Fibroblast of lung (primary cell): ENCODE measurements at regions not wholly inside any gene's neighbourhood (a gene's known extent, or its start where the extent isn't known, plus 50 kb on each side); places are given as distances from the start of the nearest gene placed in this dataset.

Experiments
- DNase-seq, 2 donors: peaks; one replicate each; pipeline versions ENCODE4 v3.0.0 to v3.0.0-alpha.2; 2010; ENCODE audit warnings: low read depth in 2 of 2
- H2AFZ ChIP-seq: 2 replicates; pipeline ENCODE4 v1.5.1; 2012; ENCODE audit warnings: low read length, control low read depth, inconsistent platforms
- H3K27ac ChIP-seq: 2 replicates; pipeline ENCODE4 v1.5.1; 2011; ENCODE audit warnings: low read length, control low read depth; ENCODE audit not compliant: insufficient read depth
- H3K27me3 ChIP-seq: 2 replicates; pipeline ENCODE4 v1.5.1; 2011; ENCODE audit warnings: mild to moderate bottlenecking, low read length; ENCODE audit not compliant: control insufficient read depth, insufficient read depth
- H3K36me3 ChIP-seq: 2 replicates; pipeline ENCODE4 v1.5.1; 2011; ENCODE audit warnings: low read length; ENCODE audit not compliant: control insufficient read depth, insufficient read depth
- H3K4me1 ChIP-seq: 2 replicates; pipeline ENCODE4 v1.5.1; 2011; ENCODE audit warnings: low read length; ENCODE audit not compliant: control insufficient read depth, insufficient read depth; ENCODE audit errors: extremely low read depth
- H3K4me2 ChIP-seq: 2 replicates; pipeline ENCODE4 v1.5.1; 2011; ENCODE audit warnings: low read length, control low read depth; ENCODE audit not compliant: insufficient read depth; ENCODE audit errors: extremely low read depth
- H3K4me3 ChIP-seq, 4 experiments: fragments of 200-600 bp in 1 of 4; sonication (generic) in 1 of 4; replicated peaks in 1 of 4; 2 replicates each; pipeline ENCODE4 v1.5.1; 2011 to 2016; ENCODE audit warnings: low read length in 4 of 4, low read depth in 3 of 4, mild to moderate bottlenecking in 3 of 4, control low read depth in 2 of 4, inconsistent platforms in 1 of 4, mixed read lengths in 1 of 4; ENCODE audit not compliant: insufficient read depth in 1 of 4; ENCODE audit errors: control extremely low read depth in 1 of 4
- H3K79me2 ChIP-seq: 2 replicates; pipeline ENCODE4 v1.5.1; 2012; ENCODE audit warnings: mild to moderate bottlenecking, low read length, inconsistent platforms; ENCODE audit not compliant: control insufficient read depth, insufficient read depth
- H3K9ac ChIP-seq: 2 replicates; pipeline ENCODE4 v1.5.1; 2011; ENCODE audit warnings: mild to moderate bottlenecking, low read length, control low read depth; ENCODE audit not compliant: insufficient read depth
- H3K9me3 ChIP-seq: 2 replicates; pipeline ENCODE4 v1.5.1; 2012; ENCODE audit warnings: low read depth, low read length; ENCODE audit not compliant: control insufficient read depth, insufficient read depth
- H4K20me1 ChIP-seq: 2 replicates; pipeline ENCODE4 v1.5.1; 2011; ENCODE audit warnings: low read length; ENCODE audit not compliant: control insufficient read depth, insufficient read depth; ENCODE audit errors: extremely low read depth
- CTCF ChIP-seq, 2 donors: IDR thresholded peaks in 1 of 2; conservative IDR thresholded peaks in 1 of 2; 1 replicate in 1 of 2; 2 replicates in 1 of 2; pipeline ENCODE4 v1.5.1; 2011 to 2012; ENCODE audit warnings: low read length in 2 of 2, control low read depth in 1 of 2, inconsistent platforms in 1 of 2, low read depth in 1 of 2, mild to moderate bottlenecking in 1 of 2
- EZH2 ChIP-seq: IDR thresholded peaks from 2 replicates; pipeline ENCODE4 v1.5.1; 2012; ENCODE audit warnings: low read length, control low read depth, mild to moderate bottlenecking; ENCODE audit errors: missing control alignments

- Histone ChIP-seq H3K9ac (no peak overlapping the region), H3K9me3 (no peaks in the 10 kb centered on the region), H3K79me2 (no peaks in the 10 kb centered on the region), H3K4me2 (no peak overlapping the region), H4K20me1 (no peaks in the 10 kb centered on the region), H3K4me3 (no peak overlapping the region), H3K36me3 (no peaks in the 10 kb centered on the region), H2AFZ (no peak overlapping the region), H3K27me3 (no peaks in the 10 kb centered on the region), H3K27ac (no peak overlapping the region), H3K4me1 (peaks cover 8% of the 10 kb centered on the region)
- no peak for DNase-seq
- TF ChIP-seq CTCF (conservative IDR thresholded peaks at IDR 0.05 in 1 of 2, IDR thresholded peaks at IDR 0.05 in 1 of 2; ENCODE audit: low read depth in 1 of 2, low read length in 2 of 2) = no peak
- TF ChIP-seq EZH2 = no peak
Observed at GRCh38 chr3:171977441-171977840, 61.9 kb upstream of the FNDC3B start.

GRCh38 chr3:171977860-171978259 lies 61.5 kb upstream of the FNDC3B start:
- no peaks in the 10 kb centered on the region for H3K79me2 ChIP-seq
- H4K20me1 ChIP-seq = no peaks in the 10 kb centered on the region
- no peak overlapping the region for H2AFZ ChIP-seq
- H3K27ac ChIP-seq = no peak overlapping the region
- no peak overlapping the region for H3K4me2 ChIP-seq
- no peak for TF ChIP-seq EZH2
- TF ChIP-seq CTCF (conservative IDR thresholded peaks at IDR 0.05 in 1 of 2, IDR thresholded peaks at IDR 0.05 in 1 of 2; ENCODE audit: low read depth in 1 of 2, low read length in 2 of 2) = no peak
- no peaks in the 10 kb centered on the region for H3K36me3 ChIP-seq
- peaks cover 8% of the 10 kb centered on the region for H3K4me1 ChIP-seq
- no peaks in the 10 kb centered on the region for H3K27me3 ChIP-seq
- no peaks in the 10 kb centered on the region for H3K9me3 ChIP-seq
- DNase-seq = no peak
- H3K9ac ChIP-seq = no peak overlapping the region
- no peak overlapping the region for H3K4me3 ChIP-seq

- no peaks in the 10 kb centered on the region for H3K79me2 ChIP-seq
- H3K4me2 ChIP-seq = no peak overlapping the region
- H4K20me1 ChIP-seq = no peaks in the 10 kb centered on the region
- no peak for DNase-seq
- no peak overlapping the region for H3K27ac ChIP-seq
- H3K36me3 ChIP-seq = no peaks in the 10 kb centered on the region
- TF ChIP-seq CTCF (conservative IDR thresholded peaks at IDR 0.05 in 1 of 2, IDR thresholded peaks at IDR 0.05 in 1 of 2; ENCODE audit: low read depth in 1 of 2, low read length in 2 of 2) (no peak), EZH2 (no peak)
- no peak overlapping the region for H3K4me3 ChIP-seq
- H2AFZ ChIP-seq = no peak overlapping the region
- H3K4me1 ChIP-seq = peaks cover 8% of the 10 kb centered on the region
- H3K9ac ChIP-seq = no peak overlapping the region
- H3K9me3 ChIP-seq = no peaks in the 10 kb centered on the region
- H3K27me3 ChIP-seq = no peaks in the 10 kb centered on the region
Observed at GRCh38 chr3:171978390-171978789, 61.0 kb upstream of the FNDC3B start.
